ENCODE measurements at regions not wholly inside any gene's neighbourhood (a gene's known extent, or its start where the extent isn't known, plus 50 kb on each side); places are given as distances from the start of the nearest gene placed in this dataset.

- H3K27ac Mint-ChIP-seq, result no peak overlapping the region
- no peaks in the 10 kb centered on the region for H3K27me3 Mint-ChIP-seq
- DNase-seq (no peak), ATAC-seq (no peak)
- H3K9me3 Mint-ChIP-seq, result peaks cover 12 to 16% of the 10 kb centered on the region in 2 donors
- H3K4me1 Mint-ChIP-seq, result no peaks in the 10 kb centered on the region
- H3K4me3 Mint-ChIP-seq, result no peak overlapping the region
These were observed 959.4 kb upstream of the LRRTM1 start for GRCh38 chr2:81263989-81264388.

DNA sequence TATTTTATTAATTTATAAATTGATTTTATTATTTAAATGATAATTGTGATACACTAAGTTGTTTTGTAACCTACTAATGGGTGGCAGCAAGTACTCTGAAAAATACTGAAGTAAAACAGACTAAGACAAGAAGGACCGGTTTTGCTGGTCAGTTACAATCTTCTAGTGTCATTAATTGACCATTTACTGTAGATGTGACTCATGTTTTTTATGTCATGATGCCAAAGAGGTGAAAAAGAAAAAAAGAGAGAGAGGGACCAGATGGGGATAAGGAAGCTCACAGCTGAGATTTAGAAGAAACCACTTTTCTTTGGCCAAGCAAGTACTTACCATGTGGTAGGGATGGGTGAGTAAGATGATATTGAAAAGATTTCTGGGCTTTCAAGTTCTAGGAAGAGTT lies 955.8 kb upstream of the LRRTM1 start:
- DNase-seq, result no peak
- no peak for ATAC-seq
- no peaks in the 10 kb centered on the region for H3K9me3 Mint-ChIP-seq
- H3K4me3 Mint-ChIP-seq, result no peak overlapping the region
- H3K27ac Mint-ChIP-seq, result no peak overlapping the region
- no peaks in the 10 kb centered on the region for H3K27me3 Mint-ChIP-seq
- H3K4me1 Mint-ChIP-seq, result no peaks in the 10 kb centered on the region

- no peak for DNase-seq
- no peak for ATAC-seq
- H3K9me3 Mint-ChIP-seq, result peaks cover 8 to 22% of the 10 kb centered on the region in 2 donors
- H3K4me3 Mint-ChIP-seq, result no peak overlapping the region
- H3K4me1 Mint-ChIP-seq, result no peaks in the 10 kb centered on the region
- no peaks in the 10 kb centered on the region for H3K27me3 Mint-ChIP-seq
- H3K27ac Mint-ChIP-seq, result no peak overlapping the region
These were observed 945.7 kb upstream of the LRRTM1 start for GRCh38 chr2:81250270-81250669.

- no peak overlapping the region for H3K27ac Mint-ChIP-seq
- H3K4me1 Mint-ChIP-seq, result no peaks in the 10 kb centered on the region
- ATAC-seq (no peak), DNase-seq (no peak)
- peaks cover 8 to 27% of the 10 kb centered on the region in 2 donors for H3K9me3 Mint-ChIP-seq
- H3K27me3 Mint-ChIP-seq, result no peaks in the 10 kb centered on the region
- no peak overlapping the region for H3K4me3 Mint-ChIP-seq
These were observed 944.6 kb upstream of the LRRTM1 start for GRCh38 chr2:81249152-81249551.

DNA sequence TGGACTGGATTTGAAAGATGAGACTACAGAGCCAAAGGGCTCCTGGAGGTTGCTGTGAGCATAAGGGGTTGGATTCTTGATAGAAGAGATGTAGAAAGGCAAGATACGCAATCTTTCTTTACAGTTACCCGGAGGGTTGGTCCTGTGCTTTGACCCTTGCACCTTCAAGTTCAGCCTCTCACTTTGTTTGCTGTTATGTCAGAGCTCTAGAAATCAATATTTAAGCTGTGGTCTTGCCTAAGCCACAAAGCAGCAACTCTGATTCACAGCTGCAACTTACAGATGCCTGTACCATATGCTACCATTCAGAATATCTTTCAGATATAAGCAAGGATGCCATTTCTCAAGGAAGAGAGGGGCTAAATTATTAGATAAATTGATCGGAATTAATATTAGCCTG lies 943.1 kb upstream of the LRRTM1 start:
- no peaks in the 10 kb centered on the region for H3K4me1 Mint-ChIP-seq
- H3K27me3 Mint-ChIP-seq, result no peaks in the 10 kb centered on the region
- ATAC-seq (no peak), DNase-seq (no peak)
- H3K27ac Mint-ChIP-seq, result no peak overlapping the region
- no peak overlapping the region for H3K4me3 Mint-ChIP-seq
- peaks cover 8 to 21% of the 10 kb centered on the region in 2 donors for H3K9me3 Mint-ChIP-seq

DNA sequence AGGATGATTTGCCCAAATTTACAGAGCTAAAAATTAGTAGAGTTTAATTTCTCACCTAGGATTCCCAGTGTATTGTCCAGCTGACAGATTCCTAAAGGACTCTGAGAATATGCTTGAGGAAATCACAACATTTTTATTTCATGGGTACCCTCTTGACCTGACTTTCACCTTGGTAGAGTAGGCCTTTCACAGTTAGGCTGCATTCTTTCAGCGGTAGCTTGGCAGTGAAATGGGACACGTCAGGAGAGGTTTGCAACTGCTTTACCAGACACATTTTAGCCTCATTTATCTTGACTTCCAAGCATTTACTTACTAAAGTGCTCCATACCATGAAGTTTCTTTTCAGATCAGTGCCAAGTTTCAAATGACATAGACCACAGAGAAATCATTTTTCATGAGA lies 937.9 kb upstream of the LRRTM1 start:
- no peaks in the 10 kb centered on the region for H3K4me1 Mint-ChIP-seq
- H3K4me3 Mint-ChIP-seq, result no peak overlapping the region
- no peaks in the 10 kb centered on the region for H3K27me3 Mint-ChIP-seq
- no peak overlapping the region for H3K27ac Mint-ChIP-seq
- ATAC-seq (no peak), DNase-seq (no peak)
- peaks cover 17 to 36% of the 10 kb centered on the region in 2 donors for H3K9me3 Mint-ChIP-seq

DNA sequence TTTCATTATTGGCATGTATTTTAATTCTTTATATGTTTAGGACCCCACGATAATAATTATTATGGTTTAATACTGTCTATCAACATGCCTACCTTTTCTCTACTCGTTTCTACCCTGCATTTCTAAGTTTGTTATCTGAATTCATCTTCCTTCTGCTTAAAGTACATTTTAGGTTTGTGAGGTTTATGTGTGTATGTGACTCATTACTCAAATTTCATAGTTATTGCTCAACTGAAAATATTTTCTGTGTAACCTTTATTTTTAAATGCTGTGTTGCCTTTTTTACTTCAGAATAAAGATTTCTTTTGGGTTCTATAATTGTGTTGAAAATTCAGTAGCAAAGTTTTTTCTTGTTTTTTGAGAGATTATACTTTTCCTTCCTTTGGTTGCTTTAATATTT lies 933.9 kb upstream of the LRRTM1 start:
- ATAC-seq (no peak), DNase-seq (no peak)
- Mint-ChIP-seq H3K27ac (no peak overlapping the region), H3K4me1 (no peaks in the 10 kb centered on the region), H3K9me3 (peaks cover 23 to 25% of the 10 kb centered on the region in 2 donors), H3K27me3 (no peaks in the 10 kb centered on the region), H3K4me3 (no peak overlapping the region)

DNA sequence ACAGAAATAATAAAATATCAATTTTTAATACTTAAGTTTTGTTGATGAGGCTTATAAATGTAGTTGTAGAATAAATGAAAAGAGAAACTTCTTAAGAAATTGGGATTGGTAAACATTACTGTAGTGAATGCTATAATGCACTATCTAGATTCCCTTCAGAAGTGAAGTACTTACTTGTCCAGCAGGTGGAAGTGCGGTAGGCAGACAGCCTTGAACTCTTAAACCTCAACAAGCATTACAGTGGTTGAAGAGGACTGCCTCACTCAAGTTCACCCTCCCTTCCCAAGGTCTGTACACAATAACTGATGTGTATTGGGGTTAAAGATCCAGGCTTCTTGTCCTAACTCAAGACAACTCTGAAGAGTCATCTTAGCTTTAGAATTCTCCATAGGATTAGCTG lies 931.0 kb upstream of the LRRTM1 start:
- no peak overlapping the region for H3K27ac Mint-ChIP-seq
- H3K9me3 Mint-ChIP-seq, result peaks cover 25 to 35% of the 10 kb centered on the region in 2 donors
- no peak for ATAC-seq
- DNase-seq, result no peak
- no peaks in the 10 kb centered on the region for H3K4me1 Mint-ChIP-seq
- H3K27me3 Mint-ChIP-seq, result no peaks in the 10 kb centered on the region
- H3K4me3 Mint-ChIP-seq, result no peak overlapping the region

GRCh38 chr2:81234711-81235110 lies 930.2 kb upstream of the LRRTM1 start:
- Mint-ChIP-seq H3K4me1 (no peaks in the 10 kb centered on the region), H3K27me3 (no peaks in the 10 kb centered on the region), H3K4me3 (no peak overlapping the region), H3K9me3 (peaks cover 23 to 31% of the 10 kb centered on the region in 2 donors), H3K27ac (no peak overlapping the region)
- ATAC-seq (no peak), DNase-seq (no peak)

GRCh38 chr2:81225756-81226155 lies 921.2 kb upstream of the LRRTM1 start:
- Mint-ChIP-seq H3K27me3 (no peaks in the 10 kb centered on the region), H3K9me3 (peaks cover 9 to 20% of the 10 kb centered on the region in 2 donors), H3K4me3 (no peak overlapping the region), H3K4me1 (no peaks in the 10 kb centered on the region), H3K27ac (no peak overlapping the region)
- DNase-seq, result no peak
- ATAC-seq, result no peak

DNA sequence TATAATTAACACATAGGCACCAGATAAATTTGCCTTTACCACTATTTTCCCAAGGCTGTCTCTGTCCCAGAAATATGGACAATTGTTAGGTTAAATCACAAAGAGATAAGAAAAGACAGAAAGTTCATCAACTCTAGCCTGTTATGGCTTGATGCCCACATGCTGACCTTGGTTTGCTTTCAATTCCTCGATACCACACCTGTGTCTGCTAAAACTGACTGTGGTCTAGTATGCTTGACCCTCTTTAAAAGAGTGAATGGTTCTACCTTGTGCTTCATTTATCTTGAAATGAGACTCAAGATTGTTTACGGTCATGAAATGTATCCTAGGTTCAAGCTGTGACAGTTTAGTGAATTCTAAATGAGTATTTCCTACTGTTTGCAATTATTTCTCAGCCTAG lies 909.0 kb upstream of the LRRTM1 start:
- Mint-ChIP-seq H3K4me3 (no peak overlapping the region), H3K9me3 (peaks cover 20 to 28% of the 10 kb centered on the region in 2 donors), H3K27ac (no peak overlapping the region), H3K27me3 (no peaks in the 10 kb centered on the region), H3K4me1 (no peaks in the 10 kb centered on the region)
- ATAC-seq (no peak), DNase-seq (no peak)

DNA sequence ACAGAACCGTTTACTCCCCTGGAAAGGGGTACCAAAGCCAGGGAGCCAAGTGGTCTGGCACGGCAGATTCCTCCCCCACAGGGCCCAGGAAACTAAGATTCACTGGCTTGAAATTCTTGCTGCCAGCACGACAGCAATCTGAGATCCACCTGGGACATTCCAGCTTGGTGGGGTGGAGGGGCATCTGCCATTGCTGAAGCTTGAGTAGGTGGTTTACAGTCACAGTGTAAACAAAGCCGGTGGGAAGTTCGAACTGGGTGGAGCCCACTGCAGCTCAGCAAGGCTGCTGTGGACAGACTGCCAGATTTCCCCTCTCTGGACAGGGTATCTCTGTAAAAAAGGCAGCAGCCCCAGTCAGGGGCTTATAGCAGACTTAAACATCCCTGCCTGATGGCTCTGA lies 901.7 kb upstream of the LRRTM1 start:
- Mint-ChIP-seq H3K9me3 (peaks cover 31 to 34% of the 10 kb centered on the region in 2 donors), H3K4me3 (no peak overlapping the region), H3K4me1 (no peaks in the 10 kb centered on the region), H3K27me3 (no peaks in the 10 kb centered on the region), H3K27ac (no peak overlapping the region)
- no peak for ATAC-seq
- DNase-seq, result no peak

DNA sequence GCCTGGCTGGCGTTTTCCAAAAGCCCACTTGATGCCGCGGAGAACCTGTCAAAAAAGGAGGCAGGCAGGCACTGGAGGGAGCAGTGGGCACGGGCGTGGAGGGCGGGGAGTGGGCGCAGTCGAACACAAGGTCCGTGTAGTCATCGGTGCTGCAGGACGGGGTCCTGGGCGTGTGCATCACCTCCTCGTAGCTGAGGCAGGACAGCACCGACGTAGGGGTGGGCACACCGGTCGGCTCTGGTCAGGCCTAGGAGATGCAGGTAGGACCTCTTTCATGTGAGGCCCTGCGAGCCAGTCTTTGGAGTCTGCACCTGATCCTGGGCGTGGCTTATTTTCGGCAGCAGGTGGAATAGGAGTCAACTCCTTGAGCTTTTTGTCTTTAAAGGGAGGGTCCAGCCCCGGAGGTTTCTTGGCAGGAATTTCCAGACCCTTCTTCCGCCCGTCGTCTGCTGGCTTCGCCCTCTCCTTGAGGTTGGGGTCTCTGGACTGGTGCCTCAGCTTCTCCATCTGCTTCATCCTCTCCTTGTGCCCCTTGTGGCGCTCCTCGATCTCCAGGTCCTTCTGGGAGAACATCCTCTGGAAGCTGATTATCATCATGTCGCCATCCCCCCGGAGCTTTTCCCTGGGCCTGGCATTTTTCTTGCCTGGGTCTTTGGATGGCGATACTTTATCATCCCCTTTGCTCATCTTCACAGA lies 892.5 kb upstream of the LRRTM1 start:
- Mint-ChIP-seq H3K4me3 (no peak overlapping the region), H3K4me1 (no peaks in the 10 kb centered on the region), H3K9me3 (peaks cover 5 to 16% of the 10 kb centered on the region in 2 donors), H3K27me3 (no peaks in the 10 kb centered on the region), H3K27ac (no peak overlapping the region)
- DNase-seq (no peak), ATAC-seq (no peak)

DNA sequence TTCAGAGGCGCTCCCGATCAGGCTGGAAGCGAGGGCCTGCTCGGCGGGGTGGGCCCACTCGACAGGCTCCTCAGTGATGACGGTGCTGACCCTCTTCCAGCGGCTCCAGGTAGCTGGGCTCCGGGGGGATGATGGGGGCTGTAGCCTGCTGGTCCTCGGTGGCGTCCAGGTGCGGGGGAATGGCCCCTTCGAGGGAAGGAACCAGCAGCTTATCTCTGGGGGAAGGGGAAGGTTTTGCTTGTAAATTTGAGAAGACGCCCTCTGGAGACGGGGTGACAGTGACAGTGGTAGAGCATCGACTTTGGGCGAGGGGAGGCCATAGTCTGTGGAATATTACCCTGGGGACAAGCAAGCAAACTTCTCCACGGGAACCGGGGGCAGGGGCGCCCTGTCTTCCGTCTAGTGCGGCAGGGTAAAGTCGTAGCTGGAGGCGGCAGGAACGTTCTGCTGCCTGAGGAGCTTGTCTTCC lies 891.9 kb upstream of the LRRTM1 start:
- Mint-ChIP-seq H3K27ac (no peak overlapping the region), H3K4me3 (no peak overlapping the region), H3K27me3 (no peaks in the 10 kb centered on the region), H3K9me3 (peaks cover 5 to 16% of the 10 kb centered on the region in 2 donors), H3K4me1 (no peaks in the 10 kb centered on the region)
- DNase-seq (no peak), ATAC-seq (no peak)

DNA sequence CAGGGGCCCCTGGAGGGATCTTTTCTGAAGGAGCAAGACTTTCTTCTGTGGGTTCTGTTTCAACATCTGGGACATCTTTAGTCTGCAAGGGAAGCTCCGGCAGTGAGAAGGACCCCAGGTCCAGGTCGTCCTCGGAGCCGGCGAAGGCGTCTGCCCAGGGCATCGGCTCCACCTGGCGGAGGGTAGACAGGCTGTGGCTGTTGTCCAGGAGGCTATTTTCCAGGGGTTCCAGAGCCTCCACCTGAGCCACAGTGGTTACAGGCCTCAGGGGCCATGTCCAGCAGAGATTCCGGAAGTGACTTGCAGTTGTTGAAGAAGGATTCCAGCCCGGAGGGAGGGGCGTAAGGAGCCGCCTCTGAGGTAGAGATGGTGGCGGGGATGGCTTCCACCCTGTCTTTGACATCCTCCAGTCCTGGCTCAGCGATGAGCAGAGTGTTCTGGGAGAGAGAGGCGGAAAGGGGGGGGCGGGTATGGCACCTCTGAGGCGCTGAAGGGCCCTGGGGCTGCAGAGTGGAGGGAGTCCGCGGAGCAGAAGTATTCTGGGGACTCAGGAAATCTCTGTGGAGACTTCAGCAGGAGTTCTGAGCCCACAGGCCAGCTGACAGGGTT lies 891.3 kb upstream of the LRRTM1 start:
- Mint-ChIP-seq H3K27ac (no peak overlapping the region), H3K4me1 (no peaks in the 10 kb centered on the region), H3K4me3 (no peak overlapping the region), H3K9me3 (peaks cover 5 to 16% of the 10 kb centered on the region in 2 donors), H3K27me3 (no peaks in the 10 kb centered on the region)
- no peak for DNase-seq
- no peak for ATAC-seq

DNA sequence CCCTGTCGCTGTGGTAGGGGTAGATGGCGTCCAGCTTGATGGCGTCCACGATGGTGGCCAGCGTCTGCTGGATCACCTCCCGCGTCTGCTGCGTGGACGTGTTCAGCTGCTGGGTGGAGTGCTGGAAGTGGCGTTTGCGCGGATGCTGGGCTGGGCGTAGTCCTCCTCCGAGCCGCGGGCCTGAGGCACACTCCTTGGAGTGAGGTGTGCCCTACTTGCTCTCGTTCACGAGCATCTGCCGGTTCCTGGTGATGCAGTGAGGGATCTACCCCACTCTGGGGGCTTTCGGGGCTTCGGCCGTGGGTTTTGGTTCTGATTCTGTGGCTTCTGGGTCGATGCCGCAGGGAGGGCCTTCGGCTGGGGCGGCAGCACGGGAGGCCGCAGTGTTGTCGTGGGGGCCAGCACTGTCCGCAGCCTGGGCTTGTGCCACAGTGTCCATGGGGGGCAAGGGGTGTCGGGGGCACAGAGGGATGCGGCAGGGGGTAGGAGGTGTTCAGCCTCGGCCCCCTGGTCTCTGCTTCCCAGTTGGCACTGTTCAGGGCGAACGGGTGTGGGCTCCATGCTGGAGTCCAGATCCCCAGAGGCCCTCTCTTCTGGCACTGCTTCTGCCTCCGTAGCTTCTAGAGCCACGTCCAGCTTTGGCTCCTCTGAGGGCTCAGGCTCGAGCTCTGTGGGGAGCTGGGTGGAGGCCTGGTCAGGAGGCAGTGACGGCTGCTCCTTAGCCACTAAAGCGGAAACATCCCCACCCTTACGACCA lies 890.6 kb upstream of the LRRTM1 start:
- Mint-ChIP-seq H3K27ac (no peak overlapping the region), H3K4me3 (no peak overlapping the region), H3K4me1 (no peaks in the 10 kb centered on the region), H3K27me3 (no peaks in the 10 kb centered on the region), H3K9me3 (peaks cover 9 to 16% of the 10 kb centered on the region in 2 donors)
- ATAC-seq (no peak), DNase-seq (no peak)

All from stimulated activated naive CD8-positive, alpha-beta T cell treated with anti-CD3 and anti-CD28 coated beads, Interleukin-15, amount 100 ng/mL, for 72 hours (primary cell).